ENCODE measurements at regions not wholly inside any gene's neighbourhood (a gene's known extent, or its start where the extent isn't known, plus 50 kb on each side); places are given as distances from the start of the nearest gene placed in this dataset.

- Mint-ChIP-seq H3K9me3 (ENCODE audit: unreplicated experiment) (no peaks in the 10 kb centered on the region), H3K36me3 (ENCODE audit: low read depth, unreplicated experiment) (no peaks in the 10 kb centered on the region), H3K4me1 (ENCODE audit: unreplicated experiment) (peaks cover 9% of the 10 kb centered on the region), H3K27me3 (ENCODE audit: unreplicated experiment) (peaks cover 3% of the 10 kb centered on the region), H3K4me3 (ENCODE audit: unreplicated experiment) (no peak overlapping the region), H3K27ac (ENCODE audit: unreplicated experiment) (no peak overlapping the region)
- no peak for DNase-seq (ENCODE audit: low spot score)
- no peak for TF ChIP-seq CTCF (IDR thresholded peaks at IDR 0.05; ENCODE audit: unreplicated experiment)
These were observed 65.8 kb downstream of the SIK1 start for GRCh38 chr21:43361127-43361492.

GRCh38 chr21:43360441-43361126 lies 66.3 kb downstream of the SIK1 start:
- Mint-ChIP-seq H3K9me3 (ENCODE audit: unreplicated experiment) (no peaks in the 10 kb centered on the region), H3K27me3 (ENCODE audit: unreplicated experiment) (peaks cover 3% of the 10 kb centered on the region), H3K4me1 (ENCODE audit: unreplicated experiment) (peaks cover 9% of the 10 kb centered on the region), H3K4me3 (ENCODE audit: unreplicated experiment) (no peak overlapping the region), H3K36me3 (ENCODE audit: low read depth, unreplicated experiment) (no peaks in the 10 kb centered on the region), H3K27ac (ENCODE audit: unreplicated experiment) (no peak overlapping the region)
- TF ChIP-seq CTCF (IDR thresholded peaks at IDR 0.05; ENCODE audit: unreplicated experiment): no peak
- DNase-seq (ENCODE audit: low spot score): no peak

GRCh38 chr21:43358940-43359822 lies 67.8 kb downstream of the SIK1 start:
- Mint-ChIP-seq H3K4me3 (ENCODE audit: unreplicated experiment) (no peak overlapping the region), H3K27ac (ENCODE audit: unreplicated experiment) (no peak overlapping the region), H3K4me1 (ENCODE audit: unreplicated experiment) (peaks cover 9% of the 10 kb centered on the region), H3K9me3 (ENCODE audit: unreplicated experiment) (no peaks in the 10 kb centered on the region), H3K36me3 (ENCODE audit: low read depth, unreplicated experiment) (no peaks in the 10 kb centered on the region), H3K27me3 (ENCODE audit: unreplicated experiment) (peaks cover 5% of the 10 kb centered on the region)
- no peak for DNase-seq (ENCODE audit: low spot score)
- TF ChIP-seq CTCF (IDR thresholded peaks at IDR 0.05; ENCODE audit: unreplicated experiment): no peak

DNA sequence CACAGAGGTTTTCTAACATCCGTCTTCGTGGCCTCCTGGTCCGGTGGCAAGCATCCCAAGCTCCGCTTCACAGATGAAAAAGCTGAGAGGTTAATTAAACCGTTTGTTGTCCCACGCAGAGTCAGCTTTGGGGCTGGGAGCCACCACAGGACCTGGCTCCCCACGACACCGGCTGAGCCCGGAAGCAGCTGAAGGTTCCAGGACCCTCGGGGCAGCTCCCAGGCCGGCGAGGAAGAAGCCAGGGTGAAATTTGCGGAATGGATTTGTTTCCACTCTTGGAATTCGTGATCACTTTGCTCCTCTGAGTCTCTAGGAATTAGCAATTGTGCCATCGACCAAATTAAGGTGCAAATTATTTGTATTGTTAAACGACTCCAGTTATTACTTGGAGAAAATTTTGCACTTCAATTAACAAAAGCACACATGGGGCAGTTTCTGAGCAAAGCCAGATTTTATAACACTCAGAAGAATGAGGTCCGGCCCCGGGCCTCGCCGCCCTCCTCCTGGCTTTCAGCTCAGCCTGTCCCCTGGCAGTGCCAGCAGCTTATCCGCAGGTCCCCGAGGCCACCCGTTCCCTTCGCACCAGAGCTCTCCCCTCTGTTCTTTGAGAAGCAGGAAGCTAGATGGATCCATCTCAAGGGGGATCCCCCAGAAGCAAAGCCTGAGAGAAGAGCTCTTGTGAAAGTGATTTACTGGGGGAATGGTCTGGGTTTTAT lies 69.1 kb downstream of the SIK1 start:
- DNase-seq (ENCODE audit: low spot score): no peak
- H3K4me1 Mint-ChIP-seq (ENCODE audit: unreplicated experiment): peaks cover 9% of the 10 kb centered on the region
- no peak overlapping the region for H3K4me3 Mint-ChIP-seq (ENCODE audit: unreplicated experiment)
- H3K36me3 Mint-ChIP-seq (ENCODE audit: low read depth, unreplicated experiment): no peaks in the 10 kb centered on the region
- no peak overlapping the region for H3K27ac Mint-ChIP-seq (ENCODE audit: unreplicated experiment)
- peaks cover 5% of the 10 kb centered on the region for H3K27me3 Mint-ChIP-seq (ENCODE audit: unreplicated experiment)
- TF ChIP-seq CTCF (IDR thresholded peaks at IDR 0.05; ENCODE audit: unreplicated experiment): no peak
- no peaks in the 10 kb centered on the region for H3K9me3 Mint-ChIP-seq (ENCODE audit: unreplicated experiment)
